GM18951 (cell line): ENCODE measurements at regions not wholly inside any gene's neighbourhood (a gene's known extent, or its start where the extent isn't known, plus 50 kb on each side); places are given as distances from the start of the nearest gene placed in this dataset.
"Not testable (repeated sequence)": the region's sequence is repeated elsewhere in the genome, so short reads cannot be mapped to it uniquely, and the experiment has no call there.

ENCODE experiments used
- POLR2A ChIP-seq: IDR thresholded peaks from 4 replicates; pipeline ENCODE4 v1.6.1; 2011; ENCODE audit warnings: mild to moderate bottlenecking; ENCODE audit not compliant: insufficient read length, insufficient read depth; ENCODE audit errors: extremely low read depth
- in situ Hi-C: fragments of 300-500 bp; cut with MboI; formaldehyde crosslinking; loops from one replicate; pipeline ENCODE4 v1.12.0; 2022; ENCODE audit warnings: low sequenced_read_pairs, mixed read lengths, inconsistent platforms; ENCODE audit not compliant: unreplicated experiment

DNA sequence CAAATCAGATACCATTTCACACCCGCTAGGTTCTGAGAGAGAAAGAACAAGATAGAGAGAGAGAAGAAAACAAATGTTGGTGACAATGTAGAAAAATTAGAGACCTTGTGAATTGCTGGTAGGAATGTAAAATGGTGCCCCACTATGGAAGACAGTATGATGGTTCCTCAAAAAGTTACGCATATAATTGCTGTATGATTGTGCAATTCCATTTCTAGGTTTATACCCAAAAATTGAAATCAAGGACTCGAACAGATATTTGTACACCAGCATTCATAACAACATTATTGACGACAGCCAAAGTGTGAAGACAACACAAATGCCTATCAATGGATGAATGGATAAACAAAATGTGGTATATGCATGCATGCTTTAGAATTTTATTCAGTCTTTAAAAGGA, 74.5 kb upstream of the MAP3K1 start:
- TF ChIP-seq POLR2A, result no peak
- in situ Hi-C loops, result no loop called here

DNA sequence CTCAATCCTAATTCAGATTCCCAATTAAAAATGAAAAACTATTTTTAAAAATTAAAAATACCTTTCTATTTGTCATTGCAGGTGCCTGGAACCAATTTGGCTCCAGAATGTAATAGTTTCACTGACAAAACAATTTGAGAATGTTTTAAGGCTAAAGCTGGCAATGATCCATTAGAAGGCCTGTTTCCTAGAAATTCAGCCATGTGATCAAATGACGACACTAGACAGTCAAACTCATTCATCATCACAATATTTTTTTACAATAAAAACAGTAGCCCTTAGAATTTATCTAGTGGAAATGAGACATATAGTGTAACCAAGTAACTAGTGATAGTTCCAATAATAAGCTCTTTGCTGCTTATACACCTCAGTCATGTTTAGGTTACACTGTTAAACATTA, 75.4 kb upstream of the MAP3K1 start:
- no peak for TF ChIP-seq POLR2A

DNA sequence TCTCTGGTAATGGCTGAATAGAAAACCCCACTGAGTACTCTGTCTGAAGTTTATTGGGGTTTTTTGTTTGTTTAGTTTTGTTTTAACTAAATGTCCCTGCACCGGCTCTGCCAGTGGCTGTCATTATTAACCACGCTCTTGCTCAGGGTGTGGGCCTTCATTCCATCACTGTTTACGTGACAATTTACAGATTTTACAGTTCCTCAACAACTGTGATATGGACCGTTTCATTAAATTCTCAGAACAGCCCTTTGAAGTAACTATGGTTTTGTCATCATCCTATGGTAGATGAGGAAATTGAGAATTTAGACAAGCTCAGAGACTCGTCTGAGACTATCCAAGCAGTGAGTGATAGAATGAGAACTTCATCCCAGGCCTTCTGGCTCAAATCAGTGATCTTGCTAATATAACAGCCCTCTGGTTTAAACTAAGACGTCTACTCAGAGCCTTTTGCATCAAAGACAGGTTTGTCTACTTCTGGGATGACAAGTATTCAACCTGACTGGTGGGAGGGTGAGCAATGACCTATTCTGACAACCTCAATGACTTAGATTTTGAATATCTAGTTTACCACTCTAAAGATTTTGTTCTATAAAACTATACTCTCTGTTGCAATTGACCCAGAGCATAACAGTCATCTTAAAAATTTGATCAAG, 77.3 kb upstream of the MAP3K1 start:
- no peak for TF ChIP-seq POLR2A
- in situ Hi-C loops, result no loop called here

More for the DNA sequence above, 75.4 kb upstream of the MAP3K1 start:
- in situ Hi-C loops, result no loop called here

DNA sequence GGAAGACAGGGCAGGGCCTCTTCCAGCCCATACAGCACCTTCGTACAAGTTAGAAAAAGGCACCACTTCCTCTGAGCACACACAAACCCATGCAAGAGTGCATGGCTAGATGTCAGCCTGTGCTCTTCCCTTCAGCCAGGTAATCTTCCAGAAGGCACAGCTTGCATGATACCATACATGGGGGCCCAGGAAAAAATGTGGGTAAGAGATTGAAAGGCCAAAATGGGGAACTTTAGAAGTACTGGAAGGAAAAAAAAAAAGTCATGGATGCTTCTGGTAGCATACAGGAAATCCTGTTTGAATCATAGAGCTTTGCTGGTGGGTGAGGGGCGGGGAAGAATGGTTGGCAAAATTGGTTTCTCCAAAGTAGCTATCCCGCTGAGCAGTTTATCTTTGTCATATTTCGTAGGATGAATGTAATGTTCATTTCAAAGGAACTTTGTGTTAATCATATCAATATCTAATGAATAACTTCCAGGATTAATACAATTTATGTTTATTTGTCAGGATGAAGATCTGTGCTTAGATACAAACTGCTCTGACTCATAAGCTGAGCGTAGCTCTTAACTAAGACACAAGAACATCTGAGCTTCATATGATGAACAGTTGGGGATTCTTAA, 78.2 kb upstream of the MAP3K1 start:
- in situ Hi-C loops, result no loop called here
- no peak for TF ChIP-seq POLR2A

DNA sequence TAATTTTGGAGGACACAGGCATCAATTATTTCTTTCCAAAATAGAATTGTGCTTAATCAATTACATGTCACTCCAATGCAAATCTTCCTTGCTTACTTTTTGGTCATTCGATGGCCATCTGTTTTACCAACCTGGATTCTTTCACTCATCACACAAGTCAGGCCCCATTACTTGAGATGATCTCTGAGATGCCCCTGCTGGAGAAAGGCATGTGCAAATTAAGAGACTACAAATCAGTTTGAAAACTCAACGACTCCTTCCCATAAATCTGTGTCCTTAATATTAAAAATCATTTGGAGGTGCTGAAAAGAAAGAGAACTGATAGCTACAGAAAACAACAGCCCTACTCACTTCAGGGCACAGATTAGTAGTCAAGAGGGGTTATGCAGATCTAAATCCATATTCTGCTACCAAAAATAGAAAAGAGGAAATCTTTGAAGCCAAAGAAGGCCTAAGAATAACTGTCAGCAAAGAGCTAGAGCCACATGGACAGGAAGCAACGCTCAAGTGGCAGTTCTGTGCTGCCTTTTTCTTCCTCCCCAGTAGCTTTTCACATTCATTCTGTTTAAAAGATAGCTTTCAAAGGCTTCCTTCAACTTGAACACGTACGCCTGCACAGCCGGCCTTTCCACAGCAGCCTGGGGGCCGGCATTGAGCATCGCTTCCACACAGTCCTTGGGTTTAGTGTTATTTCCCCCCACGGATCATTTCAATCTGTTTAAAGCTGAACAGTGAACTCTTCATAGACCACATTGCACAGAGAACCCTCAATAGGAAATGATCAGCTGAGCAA, 79.3 kb upstream of the MAP3K1 start:
- in situ Hi-C loops, result no loop called here
- no peak for TF ChIP-seq POLR2A

DNA sequence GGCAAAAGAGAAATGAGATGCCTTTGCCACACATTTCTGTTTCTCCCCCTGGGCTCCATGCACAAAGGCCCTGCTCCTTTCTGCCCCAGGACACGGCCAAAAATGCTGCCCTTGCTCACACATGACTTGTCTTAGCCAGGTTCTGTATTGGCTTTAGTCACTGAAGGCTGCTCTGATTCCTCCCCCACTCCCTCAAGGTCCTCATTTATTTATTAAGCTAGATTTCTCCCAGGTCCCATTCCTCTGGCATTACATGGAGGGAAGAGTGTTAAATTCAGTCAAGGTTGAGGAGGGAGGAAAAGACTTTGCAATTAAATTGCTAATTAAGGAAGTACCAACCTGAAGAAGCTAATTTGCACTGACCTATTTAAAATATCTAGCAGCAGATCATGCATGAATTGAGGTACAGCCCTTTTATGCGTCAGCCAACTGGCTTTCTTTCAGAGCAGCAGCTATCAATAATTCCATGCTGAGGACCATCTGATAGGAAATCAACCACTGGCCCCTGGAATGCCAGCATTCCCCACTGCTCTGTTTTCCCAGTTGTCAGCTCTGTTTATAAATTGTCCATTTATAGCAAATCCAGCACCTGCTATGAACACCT, 81.2 kb upstream of the MAP3K1 start:
- no peak for TF ChIP-seq POLR2A
- in situ Hi-C loops, result no loop called here

DNA sequence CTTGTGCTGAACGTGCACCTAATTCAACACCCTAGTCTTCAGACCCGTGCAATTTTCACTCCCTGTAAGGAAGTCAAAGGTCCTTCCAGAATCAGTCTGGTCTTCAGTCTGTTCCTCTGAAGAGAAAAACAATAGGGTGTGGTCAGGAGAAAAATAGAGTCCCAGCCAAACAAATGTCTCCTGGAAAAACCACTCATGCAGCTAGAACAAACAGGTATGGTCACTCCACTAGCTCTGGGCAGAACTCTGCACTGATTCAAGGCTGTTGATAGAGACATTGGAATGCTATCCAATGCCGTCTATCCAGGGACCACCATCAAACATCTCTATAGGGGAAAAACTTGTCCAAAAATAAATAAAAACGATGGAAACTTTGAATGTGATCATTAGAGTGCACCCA, 81.8 kb upstream of the MAP3K1 start:
- in situ Hi-C loops, result no loop called here
- no peak for TF ChIP-seq POLR2A

DNA sequence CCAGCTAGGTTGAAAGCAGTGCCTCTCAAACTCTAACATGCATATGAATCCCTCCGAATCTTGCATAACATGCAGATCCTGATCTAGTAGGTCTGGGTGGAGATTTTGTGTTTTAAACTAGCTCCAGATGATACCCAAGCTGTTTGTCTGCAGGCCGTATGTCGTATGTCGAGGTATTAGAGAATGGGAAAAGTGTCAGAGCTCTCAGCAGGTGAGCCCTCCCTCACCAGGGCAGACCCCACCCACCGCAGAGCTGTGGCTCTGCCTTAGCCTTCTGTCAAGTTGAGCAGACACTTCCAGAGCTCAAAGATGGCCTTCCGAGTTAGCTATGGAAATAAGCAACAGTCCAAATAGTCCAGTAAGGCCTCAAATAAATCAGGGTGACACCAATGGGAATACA, 83.2 kb upstream of the MAP3K1 start:
- TF ChIP-seq POLR2A, result no peak
- in situ Hi-C loops, result no loop called here

DNA sequence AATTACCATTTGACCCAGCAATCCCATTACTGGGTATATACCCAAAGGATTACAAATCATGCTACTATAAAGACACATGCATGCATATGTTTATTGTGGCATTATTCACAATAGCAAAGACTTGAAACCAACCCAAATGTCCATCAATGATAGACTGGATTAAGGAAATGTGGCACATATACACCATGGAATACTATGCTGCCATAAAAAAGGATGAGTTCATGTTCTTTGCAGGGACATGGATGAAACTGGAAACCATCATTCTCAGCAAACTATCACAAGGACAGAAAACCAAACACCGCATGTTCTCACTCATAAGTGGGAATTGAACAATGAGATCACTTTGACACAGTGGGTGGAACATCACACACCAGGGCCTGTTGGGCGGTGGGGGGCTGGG, 83.9 kb upstream of the MAP3K1 start:
- in situ Hi-C loops, result not testable (repeated sequence)

DNA sequence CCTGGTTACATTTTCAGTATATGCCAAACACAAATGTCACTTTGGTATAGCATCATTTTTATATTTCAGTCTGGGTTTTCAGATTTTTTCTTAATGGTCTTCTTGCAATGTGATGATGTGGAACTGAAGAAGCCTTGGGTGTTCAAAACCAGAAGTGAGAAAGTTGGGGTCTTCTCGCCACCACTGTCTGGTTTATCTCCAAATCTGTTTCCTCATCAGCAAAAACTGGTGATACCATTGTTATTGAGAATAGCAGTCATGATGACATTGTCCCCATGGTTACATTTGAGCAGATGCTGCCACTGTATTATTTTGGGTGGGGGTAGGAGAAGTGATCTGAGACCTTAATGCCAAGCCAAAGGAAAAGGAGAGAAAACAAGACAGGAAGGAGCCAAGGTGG, 85.9 kb upstream of the MAP3K1 start:
- TF ChIP-seq POLR2A, result no peak
- in situ Hi-C loops, result no loop called here

DNA sequence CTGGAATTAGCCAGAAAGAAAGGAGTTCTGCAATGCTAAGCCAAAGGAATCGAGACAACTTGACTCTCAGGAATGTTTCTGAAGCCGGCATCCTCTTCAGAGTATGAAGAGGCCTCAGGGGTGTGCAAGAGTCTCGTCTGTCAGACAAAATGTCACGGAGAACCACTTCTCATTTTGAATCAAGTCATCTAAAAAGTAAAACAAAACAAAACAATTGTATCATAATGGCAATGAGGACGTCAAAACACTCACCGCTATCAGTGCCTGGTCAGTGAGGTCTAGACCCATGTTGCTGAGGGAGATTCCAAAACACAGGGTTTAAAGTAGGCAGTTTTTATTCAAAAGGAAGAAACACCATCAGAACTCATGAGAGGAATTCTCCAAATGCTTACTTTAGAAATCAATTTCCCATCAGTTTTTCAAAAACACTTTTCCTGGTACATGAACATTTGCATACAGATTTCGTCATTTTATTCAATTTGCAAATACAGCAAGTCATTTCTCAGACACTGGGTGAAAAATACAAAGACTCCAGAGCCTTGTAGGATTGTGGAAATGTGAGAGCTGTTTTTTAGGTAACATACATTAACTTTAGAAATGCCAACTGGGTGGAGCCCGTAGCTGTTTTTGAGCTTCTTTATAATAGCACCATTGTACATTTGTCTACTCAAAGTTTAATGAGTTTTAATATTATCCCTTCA, 89.5 kb upstream of the MAP3K1 start:
- in situ Hi-C loops, result no loop called here

DNA sequence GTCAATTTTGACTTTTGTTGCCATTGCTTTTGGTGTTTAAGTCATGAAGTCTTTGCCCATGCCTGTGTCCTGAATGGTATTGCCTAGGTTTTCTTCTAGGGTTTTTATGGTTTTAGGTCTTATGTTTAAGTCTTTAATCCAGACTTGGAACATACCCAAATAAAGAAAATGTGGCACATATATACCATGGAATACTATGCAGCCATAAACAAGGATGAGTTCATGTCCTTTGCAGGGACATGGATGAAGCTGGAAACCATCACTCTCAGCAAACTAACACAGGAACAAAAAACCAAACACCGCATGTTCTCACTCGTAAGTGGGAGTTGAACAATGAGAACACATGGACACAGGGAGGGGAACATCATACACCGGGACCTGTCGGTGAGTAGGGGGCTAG, 90.5 kb upstream of the MAP3K1 start:
- in situ Hi-C loops, result not testable (repeated sequence)

More for the DNA sequence above, 89.5 kb upstream of the MAP3K1 start:
- TF ChIP-seq POLR2A, result no peak

DNA sequence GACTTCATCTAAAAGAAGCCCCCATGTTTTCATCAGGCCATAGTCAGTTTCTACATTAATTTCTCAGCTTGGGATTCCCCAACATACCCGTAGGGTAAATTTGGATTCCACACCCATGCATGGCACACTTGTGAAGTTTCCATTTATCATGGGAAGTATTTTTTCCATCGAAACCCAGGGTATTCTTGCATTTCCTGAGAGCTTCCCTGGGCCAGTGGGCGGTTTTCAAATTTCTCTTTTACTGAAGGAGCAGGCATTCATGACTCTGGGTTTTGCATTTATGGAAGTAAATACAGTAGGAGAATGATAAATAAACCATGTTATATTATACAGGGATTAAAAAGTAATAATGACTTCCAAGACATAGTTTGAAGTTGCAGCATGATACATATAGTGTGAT, 93.0 kb upstream of the MAP3K1 start:
- in situ Hi-C loops, result no loop called here
- no peak for TF ChIP-seq POLR2A
